ENCODE measurements at regions not wholly inside any gene's neighbourhood (a gene's known extent, or its start where the extent isn't known, plus 50 kb on each side); places are given as distances from the start of the nearest gene placed in this dataset.

DNA sequence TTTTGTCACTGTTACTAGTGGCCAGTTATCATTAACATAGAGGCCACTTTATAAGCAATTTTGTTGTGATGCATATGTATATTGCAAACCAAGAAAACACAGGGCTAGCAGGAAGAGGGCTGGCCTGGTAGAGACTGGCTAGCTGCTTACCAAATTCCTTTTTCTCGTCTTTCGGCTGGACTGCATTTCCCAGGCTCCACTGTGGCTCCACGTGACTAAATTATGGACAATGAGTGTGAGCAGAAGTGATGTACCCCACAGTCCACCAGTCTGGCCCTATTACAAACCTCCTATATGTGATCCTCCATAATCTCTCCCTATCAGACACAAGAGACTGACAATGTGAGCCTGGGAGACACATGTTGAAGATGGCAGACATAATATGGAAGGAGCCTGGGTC is 257.0 kb downstream of the MFSD1 start:
- FAIRE-seq = no peak
- TF ChIP-seq POLR2AphosphoS5 (IDR thresholded peaks at IDR 0.05; ENCODE audit: low read depth, low read length) (no peak), POLR2A (IDR thresholded peaks at IDR 0.05; ENCODE audit: low read depth, low read length) (no peak), TAF1 (IDR thresholded peaks at IDR 0.05; ENCODE audit: borderline replicate concordance, low read depth, low read length) (no peak)
- no peak for DNase-seq (ENCODE audit: insufficient read length)

DNA sequence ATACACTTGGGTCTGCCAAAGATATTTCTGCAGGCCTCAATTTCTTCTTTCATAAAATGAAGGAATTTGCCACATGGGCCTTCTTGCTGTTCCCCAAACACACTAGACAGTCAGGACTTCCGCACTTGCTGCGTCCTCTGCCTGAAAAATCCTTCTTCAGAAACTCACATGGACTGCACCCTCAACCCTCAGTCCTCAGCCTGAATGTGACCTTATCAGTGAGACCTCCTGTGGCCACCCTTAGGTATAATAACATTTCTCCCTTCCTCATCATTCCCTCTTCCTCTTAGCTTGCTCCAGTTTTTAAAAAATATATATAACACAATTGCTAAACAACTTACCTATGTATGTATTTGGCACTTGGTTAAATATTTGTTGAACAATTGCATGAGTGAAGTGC is 257.5 kb downstream of the MFSD1 start:
- TF ChIP-seq POLR2AphosphoS5 (IDR thresholded peaks at IDR 0.05; ENCODE audit: low read depth, low read length) (no peak), POLR2A (IDR thresholded peaks at IDR 0.05; ENCODE audit: low read depth, low read length) (no peak), TAF1 (IDR thresholded peaks at IDR 0.05; ENCODE audit: borderline replicate concordance, low read depth, low read length) (no peak)
- FAIRE-seq = no peak
- DNase-seq (ENCODE audit: insufficient read length) = no peak

DNA sequence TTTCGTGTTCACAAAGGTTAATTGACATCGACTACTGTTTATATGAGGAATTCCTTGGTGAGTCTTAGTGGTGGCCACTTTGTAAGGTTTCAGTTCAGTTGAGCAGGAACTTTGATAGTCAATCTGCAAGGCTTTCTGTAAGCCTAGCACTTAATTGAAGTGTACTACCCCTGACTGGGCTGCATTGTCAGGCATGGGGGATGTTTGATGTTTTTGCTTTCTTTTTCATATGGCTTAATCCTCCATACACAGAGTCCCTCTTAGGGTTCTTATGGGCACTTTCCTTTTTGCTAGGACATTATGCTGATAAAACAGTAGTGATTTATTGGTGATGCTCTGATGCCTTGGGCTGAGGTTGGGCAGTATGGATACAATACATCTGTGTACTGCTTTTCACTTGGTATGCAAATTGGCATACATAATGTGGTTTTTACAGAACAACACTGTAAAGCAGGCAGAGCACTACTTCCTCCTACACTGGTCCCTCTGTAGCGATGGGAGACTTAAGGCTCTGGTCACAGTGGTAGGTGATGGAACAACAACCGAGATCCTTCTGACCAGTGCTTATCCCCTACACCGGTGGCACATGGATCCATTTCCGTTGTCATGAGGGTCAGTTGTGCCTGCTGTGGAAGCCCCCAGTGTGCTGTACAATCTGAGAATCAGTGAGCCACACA is 261.0 kb downstream of the MFSD1 start:
- FAIRE-seq = no peak
- DNase-seq (ENCODE audit: insufficient read length) = no peak
- no peak for TF ChIP-seq TAF1 (IDR thresholded peaks at IDR 0.05; ENCODE audit: borderline replicate concordance, low read depth, low read length)
- no peak for TF ChIP-seq POLR2A (IDR thresholded peaks at IDR 0.05; ENCODE audit: low read depth, low read length)
- no peak for TF ChIP-seq POLR2AphosphoS5 (IDR thresholded peaks at IDR 0.05; ENCODE audit: low read depth, low read length)

DNA sequence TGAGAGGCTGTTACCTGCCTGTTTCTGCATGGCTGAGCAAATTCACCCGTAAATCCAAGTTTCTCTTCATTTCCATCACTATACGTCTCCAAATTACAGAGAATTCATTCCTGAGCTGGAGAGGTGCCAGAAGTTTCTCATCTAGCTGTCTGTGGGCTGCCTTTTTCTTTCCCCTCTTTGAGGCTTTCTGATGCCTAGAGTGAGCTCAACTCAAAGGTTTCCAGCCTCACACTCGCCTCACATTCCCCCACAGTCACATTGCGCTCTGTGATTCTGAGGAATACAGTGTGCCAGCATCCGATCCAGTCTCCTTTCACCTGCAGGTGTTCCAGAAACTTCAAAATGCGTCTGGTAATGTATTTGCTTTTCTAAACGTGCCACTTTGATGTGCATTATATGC is 267.2 kb downstream of the MFSD1 start, which contains the start of gene IQCJ:
Gene IQCJ, plus strand, starts transcription at position 229 of the 400 bp plus-strand sequence.
- no peak for TF ChIP-seq TAF1 (IDR thresholded peaks at IDR 0.05; ENCODE audit: borderline replicate concordance, low read depth, low read length)
- no peak for TF ChIP-seq POLR2AphosphoS5 (IDR thresholded peaks at IDR 0.05; ENCODE audit: low read depth, low read length)
- no peak for TF ChIP-seq POLR2A (IDR thresholded peaks at IDR 0.05; ENCODE audit: low read depth, low read length)
- DNase-seq (ENCODE audit: insufficient read length) = no peak
- no peak for FAIRE-seq

DNA sequence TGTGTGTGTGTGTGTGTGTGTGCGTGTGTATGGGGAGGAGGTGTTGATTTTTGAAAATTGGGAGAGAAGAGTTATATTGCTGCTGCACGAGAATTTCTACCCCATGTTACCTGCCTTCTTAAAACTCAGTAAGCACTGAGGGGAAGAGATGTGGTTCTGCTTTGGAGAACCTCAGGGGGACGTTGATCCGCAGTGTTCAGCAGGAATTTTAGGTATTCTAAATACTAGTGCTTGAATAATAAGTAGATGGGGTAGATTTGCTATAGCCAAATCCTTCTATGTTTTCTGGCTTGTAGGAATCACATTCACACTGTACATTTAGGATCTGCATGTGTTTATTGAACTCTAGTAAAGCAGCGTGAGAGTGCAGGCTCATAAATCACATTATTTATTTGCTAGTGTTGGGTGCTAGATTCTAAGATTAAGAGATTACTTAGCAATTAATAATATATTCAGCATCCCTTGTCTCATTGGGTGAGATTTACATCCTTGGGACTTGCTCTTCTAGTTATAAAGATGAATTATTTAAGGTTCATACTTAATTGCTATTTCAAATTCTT is 268.1 kb downstream of the MFSD1 start:
- FAIRE-seq = no peak
- DNase-seq (ENCODE audit: insufficient read length) = no peak
- no peak for TF ChIP-seq POLR2A (IDR thresholded peaks at IDR 0.05; ENCODE audit: low read depth, low read length)
- no peak for TF ChIP-seq POLR2AphosphoS5 (IDR thresholded peaks at IDR 0.05; ENCODE audit: low read depth, low read length)
- no peak for TF ChIP-seq TAF1 (IDR thresholded peaks at IDR 0.05; ENCODE audit: borderline replicate concordance, low read depth, low read length)

DNA sequence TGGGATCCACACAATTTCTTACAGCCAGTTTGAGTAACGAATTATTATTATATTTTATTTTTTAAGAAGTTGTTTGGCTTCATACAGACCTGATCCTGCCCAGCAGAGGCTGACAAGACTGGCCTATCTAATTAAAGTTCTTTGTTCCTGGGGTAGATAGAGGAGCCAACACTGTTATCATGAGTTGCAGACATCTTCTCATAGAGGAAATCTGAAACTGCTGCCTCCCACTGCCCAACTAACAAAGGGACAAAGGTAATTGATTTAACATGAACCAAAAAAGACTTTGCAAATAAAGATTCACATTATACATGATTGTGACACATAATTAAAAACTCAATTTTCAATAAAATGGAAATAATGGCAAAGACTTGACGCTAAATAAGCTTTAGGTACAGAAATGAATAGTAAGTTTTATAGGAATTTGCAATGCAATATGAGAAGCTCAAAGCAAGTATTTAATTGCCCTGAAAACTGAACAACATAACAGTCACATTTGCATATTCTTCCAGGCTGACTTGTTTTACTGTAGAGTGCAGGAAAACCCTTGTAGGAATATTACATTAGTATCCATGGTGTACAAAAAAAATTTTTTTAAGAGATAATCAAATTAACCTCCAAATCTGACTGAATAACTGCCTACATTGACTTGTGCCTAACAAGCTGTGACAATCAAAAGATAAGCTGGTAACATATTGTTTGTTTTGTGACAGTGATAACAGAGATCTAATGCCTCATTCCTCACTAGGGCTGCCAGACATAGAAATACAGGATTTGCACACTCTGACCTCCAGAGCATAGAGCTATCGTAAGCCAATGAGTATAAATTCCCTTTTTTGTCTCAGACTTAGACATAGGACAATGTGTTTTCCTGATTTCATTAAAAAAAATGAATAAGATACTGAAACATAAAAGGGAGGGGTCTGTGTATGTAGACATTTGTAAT is 273.2 kb downstream of the MFSD1 start:
- no peak for TF ChIP-seq POLR2AphosphoS5 (IDR thresholded peaks at IDR 0.05; ENCODE audit: low read depth, low read length)
- TF ChIP-seq TAF1 (IDR thresholded peaks at IDR 0.05; ENCODE audit: borderline replicate concordance, low read depth, low read length) = no peak
- TF ChIP-seq POLR2A (IDR thresholded peaks at IDR 0.05; ENCODE audit: low read depth, low read length) = no peak

DNA sequence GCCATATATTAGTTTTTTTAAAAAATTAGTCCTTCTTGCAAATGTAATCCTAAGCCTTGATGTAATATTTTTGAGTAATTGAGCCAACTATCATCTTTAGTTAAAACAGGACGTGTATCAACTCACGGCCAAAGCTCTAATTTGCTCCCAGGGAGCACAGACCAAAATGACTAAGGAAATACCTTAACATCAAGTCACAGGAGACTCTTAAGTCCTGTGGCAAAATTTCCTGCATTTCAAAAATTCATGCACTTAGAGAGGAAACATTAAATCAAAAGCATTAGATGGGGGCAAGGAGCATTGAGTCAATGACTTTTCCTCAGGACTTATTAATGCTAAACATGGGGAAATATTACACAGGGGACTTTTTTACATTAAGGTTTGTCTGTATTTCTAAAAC is 276.0 kb downstream of the MFSD1 start:
- DNase-seq (ENCODE audit: insufficient read length) (no peak), FAIRE-seq (no peak)
- TF ChIP-seq TAF1 (IDR thresholded peaks at IDR 0.05; ENCODE audit: borderline replicate concordance, low read depth, low read length) = no peak
- TF ChIP-seq POLR2A (IDR thresholded peaks at IDR 0.05; ENCODE audit: low read depth, low read length) = no peak
- no peak for TF ChIP-seq POLR2AphosphoS5 (IDR thresholded peaks at IDR 0.05; ENCODE audit: low read depth, low read length)

More for the DNA sequence above, 273.2 kb downstream of the MFSD1 start:
- no peak for FAIRE-seq
- DNase-seq (ENCODE audit: insufficient read length) = no peak

DNA sequence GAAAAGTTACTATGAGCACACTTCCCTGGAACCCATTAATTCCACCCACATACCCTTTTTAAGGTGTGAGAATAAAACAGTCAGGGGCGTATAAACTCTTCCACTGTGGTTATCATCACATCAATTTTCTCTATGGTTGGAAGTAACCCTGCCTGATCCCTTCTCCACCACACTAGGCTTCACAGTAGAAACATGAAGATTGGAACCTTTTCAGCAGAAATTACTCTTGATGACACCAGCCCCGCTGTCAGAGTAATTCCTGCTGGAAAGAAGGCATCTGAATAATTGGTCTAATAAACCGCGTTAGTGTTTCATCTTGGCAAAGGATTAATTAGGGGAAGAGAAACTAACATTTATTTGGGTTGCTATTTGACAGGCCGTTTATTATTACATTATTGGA is 278.4 kb downstream of the MFSD1 start:
- TF ChIP-seq POLR2AphosphoS5 (IDR thresholded peaks at IDR 0.05; ENCODE audit: low read depth, low read length) (no peak), POLR2A (IDR thresholded peaks at IDR 0.05; ENCODE audit: low read depth, low read length) (no peak), TAF1 (IDR thresholded peaks at IDR 0.05; ENCODE audit: borderline replicate concordance, low read depth, low read length) (no peak)
- DNase-seq (ENCODE audit: insufficient read length) (no peak), FAIRE-seq (no peak)

DNA sequence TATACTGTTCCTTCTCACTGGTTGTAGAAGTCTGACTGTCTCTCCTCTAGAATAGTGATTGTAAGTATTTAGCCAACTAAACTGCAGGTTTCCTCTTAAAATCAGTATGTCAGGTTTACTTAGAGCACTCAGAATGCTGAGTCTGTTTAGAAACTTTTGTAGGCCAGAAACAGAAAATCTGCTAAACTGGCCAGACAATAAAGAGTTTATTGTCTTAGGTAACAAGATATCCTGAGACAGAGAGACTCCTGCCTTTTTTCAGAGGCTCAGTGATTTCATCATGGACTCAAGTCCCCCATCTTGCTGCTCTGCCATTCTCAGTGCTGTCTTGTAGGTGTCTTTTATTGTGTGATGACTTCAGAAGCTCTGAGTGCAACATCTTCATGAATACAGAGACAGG is 279.0 kb downstream of the MFSD1 start:
- no peak for DNase-seq (ENCODE audit: insufficient read length)
- TF ChIP-seq POLR2A (IDR thresholded peaks at IDR 0.05; ENCODE audit: low read depth, low read length) (no peak), TAF1 (IDR thresholded peaks at IDR 0.05; ENCODE audit: borderline replicate concordance, low read depth, low read length) (no peak), POLR2AphosphoS5 (IDR thresholded peaks at IDR 0.05; ENCODE audit: low read depth, low read length) (no peak)
- no peak for FAIRE-seq

DNA sequence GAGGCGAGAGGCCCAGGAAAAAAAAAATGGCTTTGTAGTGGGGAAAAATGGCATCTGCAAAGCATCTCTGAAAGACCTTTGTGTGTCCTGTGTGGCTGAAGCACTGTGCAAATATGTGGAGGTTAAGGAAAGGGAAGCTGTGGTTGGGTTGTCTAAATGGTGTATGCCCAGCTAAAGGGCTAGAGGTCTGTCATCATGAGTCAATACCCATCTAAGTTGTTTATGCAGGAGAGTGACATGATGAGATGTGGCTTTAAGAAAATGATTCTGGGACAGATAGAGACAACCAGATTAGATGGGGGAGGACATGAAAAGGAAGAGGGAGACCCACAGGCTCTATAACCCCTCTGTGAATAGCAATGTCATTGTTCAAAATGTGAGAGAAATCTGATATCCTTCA is 280.7 kb downstream of the MFSD1 start:
- FAIRE-seq (no peak), DNase-seq (ENCODE audit: insufficient read length) (no peak)
- TF ChIP-seq POLR2A (IDR thresholded peaks at IDR 0.05; ENCODE audit: low read depth, low read length) = no peak
- no peak for TF ChIP-seq TAF1 (IDR thresholded peaks at IDR 0.05; ENCODE audit: borderline replicate concordance, low read depth, low read length)
- TF ChIP-seq POLR2AphosphoS5 (IDR thresholded peaks at IDR 0.05; ENCODE audit: low read depth, low read length) = no peak

DNA sequence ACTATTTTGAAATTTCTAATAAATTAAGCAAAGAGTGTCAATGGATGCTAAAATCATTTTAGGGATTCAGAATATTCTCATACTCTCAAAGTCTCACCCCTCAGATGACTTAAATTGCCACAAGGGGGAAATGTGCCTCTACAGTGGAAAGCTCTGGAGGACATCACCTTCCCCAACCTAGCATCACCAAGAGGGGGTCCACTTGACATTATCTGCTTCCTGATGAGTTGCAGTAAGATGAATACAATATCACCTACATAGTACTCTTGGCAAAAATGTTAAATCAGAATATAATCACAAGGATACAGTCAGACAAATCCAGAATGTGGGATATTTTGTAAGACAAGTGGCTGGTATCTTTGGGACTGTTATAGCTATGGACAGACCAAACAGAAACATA is 290.1 kb downstream of the MFSD1 start:
- no peak for FAIRE-seq
- no peak for DNase-seq (ENCODE audit: insufficient read length)
- TF ChIP-seq POLR2A (IDR thresholded peaks at IDR 0.05; ENCODE audit: low read depth, low read length) (no peak), POLR2AphosphoS5 (IDR thresholded peaks at IDR 0.05; ENCODE audit: low read depth, low read length) (no peak), TAF1 (IDR thresholded peaks at IDR 0.05; ENCODE audit: borderline replicate concordance, low read depth, low read length) (no peak)

Data from GM12892 (cell line).